ENCODE measurements at regions not wholly inside any gene's neighbourhood (a gene's known extent, or its start where the extent isn't known, plus 50 kb on each side); places are given as distances from the start of the nearest gene placed in this dataset.

DNA sequence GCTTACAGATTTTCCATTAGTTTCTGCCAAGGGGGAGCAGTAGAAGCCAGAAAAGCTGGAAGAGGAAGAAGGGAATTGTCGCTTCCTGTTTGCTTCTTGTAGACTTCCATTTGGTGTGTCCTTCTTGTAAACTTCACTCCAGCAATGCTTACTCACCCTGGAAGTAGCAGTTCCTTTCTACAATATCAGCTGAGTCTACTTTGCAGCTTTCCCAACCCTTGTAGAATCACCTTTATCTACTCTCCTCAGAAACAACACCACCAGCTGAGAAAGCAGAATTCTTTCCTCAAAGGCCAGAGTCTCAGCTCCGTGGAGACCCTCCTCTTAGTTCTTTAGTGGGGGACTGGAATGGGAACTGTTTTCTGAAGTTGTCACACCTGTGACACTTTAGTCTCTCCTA is 1136.7 kb upstream of the TMPRSS15 start:
- TF ChIP-seq, protein P1, sequence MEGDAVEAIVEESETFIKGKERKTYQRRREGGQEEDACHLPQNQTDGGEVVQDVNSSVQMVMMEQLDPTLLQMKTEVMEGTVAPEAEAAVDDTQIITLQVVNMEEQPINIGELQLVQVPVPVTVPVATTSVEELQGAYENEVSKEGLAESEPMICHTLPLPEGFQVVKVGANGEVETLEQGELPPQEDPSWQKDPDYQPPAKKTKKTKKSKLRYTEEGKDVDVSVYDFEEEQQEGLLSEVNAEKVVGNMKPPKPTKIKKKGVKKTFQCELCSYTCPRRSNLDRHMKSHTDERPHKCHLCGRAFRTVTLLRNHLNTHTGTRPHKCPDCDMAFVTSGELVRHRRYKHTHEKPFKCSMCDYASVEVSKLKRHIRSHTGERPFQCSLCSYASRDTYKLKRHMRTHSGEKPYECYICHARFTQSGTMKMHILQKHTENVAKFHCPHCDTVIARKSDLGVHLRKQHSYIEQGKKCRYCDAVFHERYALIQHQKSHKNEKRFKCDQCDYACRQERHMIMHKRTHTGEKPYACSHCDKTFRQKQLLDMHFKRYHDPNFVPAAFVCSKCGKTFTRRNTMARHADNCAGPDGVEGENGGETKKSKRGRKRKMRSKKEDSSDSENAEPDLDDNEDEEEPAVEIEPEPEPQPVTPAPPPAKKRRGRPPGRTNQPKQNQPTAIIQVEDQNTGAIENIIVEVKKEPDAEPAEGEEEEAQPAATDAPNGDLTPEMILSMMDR (IDR thresholded peaks at IDR 0.05): no peak
- TF ChIP-seq POLR2AphosphoS5 (IDR thresholded peaks at IDR 0.05): no peak
- TF ChIP-seq POLR2A (IDR thresholded peaks at IDR 0.05): no peak
- no peak for TF ChIP-seq EP300 (IDR thresholded peaks at IDR 0.05)

All from gastroesophageal sphincter (tissue), 3 donors.